MM.1S (cell line): ENCODE measurements at regions not wholly inside any gene's neighbourhood (a gene's known extent, or its start where the extent isn't known, plus 50 kb on each side); places are given as distances from the start of the nearest gene placed in this dataset.

Experiments used
- DNase-seq: peaks from one replicate; pipeline ENCODE4 v3.0.0-alpha.2; 2015
- H2AFZ ChIP-seq: fragments of 300-600 bp; sonication (generic); 2 replicates; pipeline ENCODE4 v1.6.0; 2016; ENCODE audit warnings: antibody characterized with exemption, low read length
- H3F3A ChIP-seq: fragments of 300-600 bp; sonication (generic); 2 replicates; pipeline ENCODE4 v1.6.1; 2016; ENCODE audit warnings: mild to moderate bottlenecking, antibody characterized with exemption, low read length, moderate library complexity, mixed read lengths; ENCODE audit not compliant: insufficient read depth
- H3K27ac ChIP-seq: fragments of 300-600 bp; sonication (generic); 2 replicates; pipeline ENCODE4 v1.5.1; 2016; ENCODE audit warnings: mild to moderate bottlenecking, low read length
- H3K27me3 ChIP-seq: fragments of 300-600 bp; sonication (generic); replicated peaks from 2 replicates; pipeline ENCODE4 v1.6.0; 2016; ENCODE audit warnings: low read length; ENCODE audit not compliant: insufficient read depth
- H3K36me3 ChIP-seq: fragments of 300-600 bp; sonication (generic); replicated peaks from 2 replicates; pipeline ENCODE4 v1.6.1; 2016; ENCODE audit warnings: mild to moderate bottlenecking, low read length, mixed read lengths; ENCODE audit not compliant: insufficient read depth
- H3K4me1 ChIP-seq: fragments of 300-600 bp; sonication (generic); 2 replicates; pipeline ENCODE4 v1.6.1; 2016; ENCODE audit warnings: low read length, mixed read lengths
- H3K4me2 ChIP-seq: fragments of 300-600 bp; sonication (generic); 2 replicates; pipeline ENCODE4 v1.6.0; 2016; ENCODE audit warnings: low read depth, low read length
- H3K4me3 ChIP-seq: fragments of 300-600 bp; sonication (generic); 2 replicates; pipeline ENCODE4 v1.5.1; 2016; ENCODE audit warnings: low read length, mixed read lengths
- H3K79me2 ChIP-seq: fragments of 300-600 bp; sonication (generic); 2 replicates; pipeline ENCODE4 v1.6.1; 2016; ENCODE audit warnings: mixed run types, low read length, mixed read lengths
- H3K9ac ChIP-seq: fragments of 300-600 bp; sonication (generic); 2 replicates; pipeline ENCODE4 v1.6.1; 2016; ENCODE audit warnings: low read length, mixed read lengths
- H3K9me2 ChIP-seq: fragments of 300-600 bp; sonication (generic); replicated peaks from 2 replicates; pipeline ENCODE4 v1.6.1; 2016; ENCODE audit warnings: mild to moderate bottlenecking, low read length, mixed read lengths; ENCODE audit not compliant: insufficient read depth
- H3K9me3 ChIP-seq: fragments of 300-600 bp; sonication (generic); replicated peaks from 2 replicates; pipeline ENCODE4 v1.6.1; 2016; ENCODE audit warnings: mild to moderate bottlenecking, low read length, mixed read lengths; ENCODE audit not compliant: insufficient read depth
- H4K20me1 ChIP-seq: fragments of 300-600 bp; sonication (generic); 2 replicates; pipeline ENCODE4 v1.6.1; 2016; ENCODE audit warnings: mild to moderate bottlenecking, low read length, moderate library complexity, mixed read lengths; ENCODE audit not compliant: insufficient read depth
- CTCF ChIP-seq: fragments of 300-600 bp; sonication (generic); IDR thresholded peaks from 2 replicates; pipeline ENCODE4 v1.5.1; 2016; ENCODE audit warnings: antibody characterized with exemption, low read length, mixed read lengths
- EZH2 ChIP-seq: fragments of 300-600 bp; sonication (generic); optimal IDR thresholded peaks from 2 replicates; pipeline ENCODE3; 2017; ENCODE audit warnings: low read depth, mild to moderate bottlenecking, antibody characterized with exemption, low read length, mixed read lengths
- EZH2phosphoT487 ChIP-seq: fragments of 300-600 bp; sonication (generic); IDR thresholded peaks from 2 replicates; pipeline ENCODE4 v1.6.1; 2018; ENCODE audit warnings: antibody characterized with exemption, low read length

GRCh38 chr7:156207306-156207705, 395.0 kb upstream of the SHH start:
- no peaks in the 10 kb centered on the region for H3F3A ChIP-seq
- H3K9me3 ChIP-seq: 0 out of 2 replicates have a peak, but pooled peaks cover 4% of the 10 kb centered on the region
- H3K36me3 ChIP-seq: no peaks in the 10 kb centered on the region
- H3K9me2 ChIP-seq: no peaks in the 10 kb centered on the region
- no peaks in the 10 kb centered on the region for H3K4me1 ChIP-seq
- no peak for DNase-seq
- H3K27ac ChIP-seq: no peak overlapping the region
- H3K4me3 ChIP-seq: no peak overlapping the region
- H3K27me3 ChIP-seq: peaks cover 45% of the 10 kb centered on the region
- H3K79me2 ChIP-seq: no peaks in the 10 kb centered on the region
- no peak overlapping the region for H3K9ac ChIP-seq
- H3K4me2 ChIP-seq: no peak overlapping the region
- no peaks in the 10 kb centered on the region for H4K20me1 ChIP-seq
- H2AFZ ChIP-seq: no peak overlapping the region
- no peak for TF ChIP-seq EZH2phosphoT487
- TF ChIP-seq CTCF: no peak
- no peak for TF ChIP-seq EZH2

DNA sequence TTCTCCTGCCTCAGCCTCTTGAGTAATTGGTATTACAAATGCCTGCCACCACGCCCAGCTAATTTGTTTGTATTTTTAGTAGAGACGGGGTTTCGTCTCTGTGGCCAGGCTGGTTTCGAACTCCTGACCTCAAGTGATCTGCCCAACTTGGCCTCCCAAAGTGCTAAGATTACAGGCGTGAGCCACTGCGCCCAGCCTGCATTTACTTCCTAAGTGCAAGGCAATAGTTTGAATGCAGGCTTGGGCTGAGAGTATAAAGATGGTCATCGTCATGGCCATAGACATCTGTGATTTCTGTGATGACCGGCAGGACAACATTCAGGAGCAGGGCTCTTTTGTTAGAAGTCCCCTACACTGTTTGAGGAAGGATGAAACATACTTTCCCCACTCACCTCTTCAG, 393.9 kb upstream of the SHH start:
- Histone ChIP-seq H3K9me3 (0 out of 2 replicates have a peak, but pooled peaks cover 4% of the 10 kb centered on the region), H4K20me1 (no peaks in the 10 kb centered on the region), H3K4me3 (no peak overlapping the region), H3K36me3 (no peaks in the 10 kb centered on the region), H3K9ac (no peak overlapping the region), H3K9me2 (no peaks in the 10 kb centered on the region), H3F3A (no peaks in the 10 kb centered on the region), H3K4me1 (no peaks in the 10 kb centered on the region), H3K79me2 (no peaks in the 10 kb centered on the region), H3K27ac (no peak overlapping the region), H3K27me3 (peaks cover 45% of the 10 kb centered on the region), H3K4me2 (no peak overlapping the region), H2AFZ (no peak overlapping the region)
- no peak for DNase-seq
- TF ChIP-seq CTCF: no peak
- no peak for TF ChIP-seq EZH2phosphoT487
- no peak for TF ChIP-seq EZH2

DNA sequence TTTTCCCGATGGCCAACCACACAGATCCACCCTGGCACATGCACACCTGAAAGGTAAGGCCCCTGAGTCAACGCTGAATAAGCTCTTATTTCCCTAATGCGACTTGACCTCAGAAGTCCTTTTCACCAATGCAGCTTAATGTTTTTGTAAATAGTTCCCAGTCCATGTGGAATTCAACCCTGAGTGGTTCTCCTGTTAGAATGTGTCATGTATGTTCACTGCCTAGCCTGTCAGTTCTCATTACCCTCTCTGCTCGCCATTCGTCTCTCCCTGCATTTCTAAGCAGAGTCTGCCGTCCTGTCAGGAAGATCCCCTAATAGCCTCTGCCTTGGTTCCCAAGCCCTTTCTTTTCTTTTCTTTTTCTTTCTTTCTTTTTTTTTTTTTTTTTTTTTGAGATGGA, 392.6 kb upstream of the SHH start:
- no peak overlapping the region for H2AFZ ChIP-seq
- DNase-seq: no peak
- H3K4me2 ChIP-seq: no peak overlapping the region
- no peak for TF ChIP-seq CTCF
- no peak for TF ChIP-seq EZH2phosphoT487
- TF ChIP-seq EZH2: no peak
- no peak overlapping the region for H3K4me3 ChIP-seq
- H3K27ac ChIP-seq: no peak overlapping the region
- no peak overlapping the region for H3K9ac ChIP-seq
- H4K20me1 ChIP-seq: no peaks in the 10 kb centered on the region
- H3K9me2 ChIP-seq: no peaks in the 10 kb centered on the region
- H3K27me3 ChIP-seq: peaks cover 38% of the 10 kb centered on the region
- H3K9me3 ChIP-seq: 0 out of 2 replicates have a peak, but pooled peaks cover 4% of the 10 kb centered on the region
- H3F3A ChIP-seq: no peaks in the 10 kb centered on the region
- H3K79me2 ChIP-seq: no peaks in the 10 kb centered on the region
- no peaks in the 10 kb centered on the region for H3K4me1 ChIP-seq
- H3K36me3 ChIP-seq: no peaks in the 10 kb centered on the region
